SJSA1 (cell line): ENCODE measurements at regions not wholly inside any gene's neighbourhood (a gene's known extent, or its start where the extent isn't known, plus 50 kb on each side); places are given as distances from the start of the nearest gene placed in this dataset.

ENCODE experiments used
- DNase-seq, 2 experiments: peaks; one replicate each; pipeline ENCODE4 v3.0.0-alpha.2; 2015 to 2020; ENCODE audit warnings: low spot score in 2 of 2, low read depth in 1 of 2
- H3K27ac ChIP-seq: fragments of 250-450 bp; sonication (Bioruptor Pico); 2 replicates; pipeline ENCODE4 v1.5.1; 2020; ENCODE audit warnings: mild to moderate bottlenecking, moderate library complexity
- H3K27me3 ChIP-seq: fragments of 250-450 bp; sonication (Bioruptor Pico); replicated peaks from 2 replicates; pipeline ENCODE4 v1.5.1; 2020; ENCODE audit warnings: mild to moderate bottlenecking, moderate library complexity
- H3K36me3 ChIP-seq: fragments of 250-450 bp; sonication (Bioruptor Pico); 2 replicates; pipeline ENCODE4 v1.5.1; 2020; ENCODE audit warnings: mild to moderate bottlenecking
- H3K4me1 ChIP-seq: fragments of 250-450 bp; sonication (Bioruptor Pico); replicated peaks from 2 replicates; pipeline ENCODE4 v1.6.1; 2021; ENCODE audit warnings: mild to moderate bottlenecking
- H3K4me3 ChIP-seq: fragments of 250-450 bp; sonication (Bioruptor Pico); 2 replicates; pipeline ENCODE4 v1.5.1; 2020; ENCODE audit warnings: mild to moderate bottlenecking
- H3K9me3 ChIP-seq: fragments of 250-450 bp; sonication (Bioruptor Pico); replicated peaks from 2 replicates; pipeline ENCODE4 v1.5.1; 2020; ENCODE audit warnings: mild to moderate bottlenecking

DNA sequence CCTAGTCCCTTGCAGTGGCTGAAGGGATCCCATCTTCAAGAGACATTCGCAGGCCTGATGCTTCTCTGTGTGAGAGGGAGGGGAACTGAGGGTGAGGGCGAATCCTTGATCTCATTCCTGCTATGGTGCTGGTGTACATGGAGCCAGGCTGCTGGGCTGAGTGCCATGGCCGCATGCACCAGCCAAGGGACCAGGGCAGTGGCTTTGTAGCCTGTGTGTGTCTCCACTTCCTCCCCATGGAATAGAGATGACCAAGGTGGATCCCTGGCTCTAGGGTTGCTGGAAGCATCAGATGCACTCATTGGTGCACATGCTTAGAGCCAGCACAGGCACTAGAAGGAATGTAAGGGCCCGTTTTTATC lies 195.0 kb downstream of the FOXL1 start:
- H3K4me3 ChIP-seq, result no peak overlapping the region
- peak overlapping the region; percentile 99 for H3K27ac ChIP-seq
- H3K4me1 ChIP-seq, result peaks cover 78% of the 10 kb centered on the region
- H3K9me3 ChIP-seq, result no peaks in the 10 kb centered on the region
- H3K36me3 ChIP-seq, result no peaks in the 10 kb centered on the region
- DNase-seq, result no peak
- no peaks in the 10 kb centered on the region for H3K27me3 ChIP-seq

DNA sequence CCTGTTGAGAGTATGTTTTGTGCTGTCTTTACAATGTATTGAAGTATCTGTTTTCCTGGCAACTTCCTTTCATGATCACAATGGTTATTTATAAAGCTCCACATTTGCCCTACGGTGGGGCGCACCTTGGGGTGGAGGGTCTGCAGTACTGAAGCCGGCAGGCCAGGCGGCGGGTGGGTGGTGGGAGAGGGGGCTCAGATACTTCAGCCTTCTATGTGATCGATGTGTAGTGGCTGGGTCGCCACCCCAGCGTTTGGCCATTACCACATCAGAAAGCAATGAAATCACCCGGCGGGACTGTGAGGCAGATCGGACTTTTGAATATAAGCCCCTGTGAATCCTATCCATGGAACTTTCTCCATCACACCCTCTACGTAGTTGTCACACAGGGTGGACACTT lies 196.6 kb downstream of the FOXL1 start:
- no peaks in the 10 kb centered on the region for H3K9me3 ChIP-seq
- H3K27me3 ChIP-seq, result no peaks in the 10 kb centered on the region
- peaks cover 69% of the 10 kb centered on the region for H3K4me1 ChIP-seq
- peak overlapping the region; percentile 78 for H3K27ac ChIP-seq
- no peaks in the 10 kb centered on the region for H3K36me3 ChIP-seq
- H3K4me3 ChIP-seq, result no peak overlapping the region
- no peak for DNase-seq

DNA sequence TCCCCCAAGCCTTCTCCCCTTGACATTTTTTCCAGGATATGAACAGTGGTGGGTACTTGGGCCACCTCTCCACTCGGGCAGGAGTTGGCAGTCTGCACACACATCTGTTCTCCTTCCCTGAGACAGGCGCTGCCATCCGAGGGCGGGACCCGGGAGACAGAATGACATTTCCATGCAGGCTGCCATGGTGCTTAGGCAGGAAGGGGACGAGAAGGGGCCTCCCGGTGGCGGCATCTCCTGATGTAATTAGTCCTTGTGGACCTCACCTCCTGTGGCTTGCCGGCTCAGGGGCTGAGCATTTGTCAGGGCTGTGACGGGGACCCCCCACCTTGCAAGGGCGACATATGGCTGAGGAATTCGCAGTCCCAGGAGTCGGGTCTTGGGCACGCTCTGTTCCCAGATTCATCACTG lies 197.2 kb downstream of the FOXL1 start:
- peak; percentile 93 to 97 for DNase-seq
- no peaks in the 10 kb centered on the region for H3K36me3 ChIP-seq
- no peaks in the 10 kb centered on the region for H3K9me3 ChIP-seq
- no peak overlapping the region for H3K4me3 ChIP-seq
- H3K4me1 ChIP-seq, result peaks cover 69% of the 10 kb centered on the region
- peak overlapping the region; percentile 78 for H3K27ac ChIP-seq
- no peaks in the 10 kb centered on the region for H3K27me3 ChIP-seq

DNA sequence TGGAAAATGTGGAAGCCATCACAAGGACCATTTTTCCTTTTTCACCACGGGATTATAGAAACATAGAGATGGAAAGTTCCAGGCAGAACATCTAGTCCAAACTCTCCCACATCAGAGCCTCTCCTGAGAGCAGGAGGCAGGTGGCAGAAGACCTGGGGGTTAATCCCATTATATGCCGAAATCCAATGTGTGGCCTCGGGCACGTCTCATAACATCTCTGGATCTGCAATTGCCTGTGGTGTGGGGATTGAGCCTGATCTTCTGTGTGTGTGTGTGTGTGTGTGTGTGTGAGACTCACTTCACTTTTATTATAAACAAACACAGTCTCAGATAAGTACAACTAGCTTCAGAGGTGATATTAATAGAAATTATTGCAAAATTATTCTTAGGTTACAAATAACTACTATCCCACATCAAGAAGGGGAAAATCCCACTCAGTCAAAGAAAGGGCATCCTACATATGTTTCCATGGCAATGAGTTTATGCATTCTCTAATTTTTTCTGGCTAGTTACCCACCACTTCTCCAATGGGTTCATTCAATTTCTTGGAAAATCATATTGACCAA lies 199.1 kb downstream of the FOXL1 start:
- no peaks in the 10 kb centered on the region for H3K27me3 ChIP-seq
- H3K27ac ChIP-seq, result no peak overlapping the region
- no peak for DNase-seq
- H3K4me3 ChIP-seq, result no peak overlapping the region
- no peaks in the 10 kb centered on the region; the same call in 1 of the 2 replicates for H3K9me3 ChIP-seq
- no peaks in the 10 kb centered on the region for H3K36me3 ChIP-seq
- peaks cover 52% of the 10 kb centered on the region for H3K4me1 ChIP-seq

DNA sequence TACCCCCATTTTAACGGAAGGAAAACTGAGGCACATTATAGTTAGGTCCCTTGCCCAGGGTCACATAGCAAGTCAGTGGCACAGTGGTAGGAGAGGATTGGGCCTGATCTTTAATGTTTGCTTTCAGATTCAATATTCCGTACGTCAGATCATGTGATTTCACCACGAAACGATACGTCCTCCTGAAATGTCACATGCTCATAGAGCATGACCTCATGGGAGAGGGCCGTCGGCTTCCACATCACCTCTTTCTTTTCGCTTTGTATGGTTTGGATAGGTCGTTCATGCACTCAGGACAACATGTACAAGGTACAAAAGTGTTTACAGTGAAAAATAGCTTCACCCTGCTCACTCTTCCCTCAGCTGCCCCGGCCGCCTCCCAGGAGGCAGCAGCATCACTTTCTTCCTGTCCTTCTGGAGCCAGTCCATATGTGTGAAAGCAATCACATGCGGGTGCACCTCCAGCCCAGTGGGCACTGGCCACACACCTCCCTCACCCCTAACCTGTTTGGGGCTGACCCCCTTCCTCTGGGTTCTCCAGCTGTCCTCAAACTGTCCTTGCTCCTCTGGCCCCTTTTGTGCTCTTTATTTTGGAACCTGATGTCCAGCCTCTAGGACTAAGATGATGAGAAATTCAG lies 199.9 kb downstream of the FOXL1 start:
- no peak overlapping the region for H3K27ac ChIP-seq
- DNase-seq, result no peak
- no peaks in the 10 kb centered on the region; the same call in 1 of the 2 replicates for H3K9me3 ChIP-seq
- peaks cover 48% of the 10 kb centered on the region for H3K4me1 ChIP-seq
- no peaks in the 10 kb centered on the region for H3K27me3 ChIP-seq
- H3K4me3 ChIP-seq, result no peak overlapping the region
- no peaks in the 10 kb centered on the region for H3K36me3 ChIP-seq

DNA sequence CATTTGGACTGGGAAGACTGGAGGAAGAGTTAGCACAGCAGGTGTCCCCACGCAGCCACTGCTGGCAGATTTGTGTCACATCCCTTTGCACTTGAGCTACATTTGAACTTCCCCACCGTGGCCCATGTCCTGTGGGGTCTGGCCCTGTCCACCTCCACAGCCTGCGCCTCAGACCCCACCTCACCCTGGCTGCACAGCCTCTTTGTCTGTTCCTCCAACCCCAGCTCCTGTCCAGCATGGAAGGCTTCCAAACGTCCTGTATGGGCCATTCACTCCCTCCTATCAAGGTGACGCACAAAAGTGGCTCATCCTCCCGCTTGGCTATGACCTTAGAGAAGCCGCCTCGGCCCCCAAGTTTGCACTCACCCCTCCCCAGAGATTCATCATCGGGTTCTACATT lies 200.6 kb downstream of the FOXL1 start:
- Histone ChIP-seq H3K36me3 (no peaks in the 10 kb centered on the region), H3K4me1 (peaks cover 48% of the 10 kb centered on the region), H3K27me3 (no peaks in the 10 kb centered on the region), H3K4me3 (no peak overlapping the region), H3K27ac (no peak overlapping the region), H3K9me3 (no peaks in the 10 kb centered on the region; the same call in 1 of the 2 replicates)
- DNase-seq, result no peak

DNA sequence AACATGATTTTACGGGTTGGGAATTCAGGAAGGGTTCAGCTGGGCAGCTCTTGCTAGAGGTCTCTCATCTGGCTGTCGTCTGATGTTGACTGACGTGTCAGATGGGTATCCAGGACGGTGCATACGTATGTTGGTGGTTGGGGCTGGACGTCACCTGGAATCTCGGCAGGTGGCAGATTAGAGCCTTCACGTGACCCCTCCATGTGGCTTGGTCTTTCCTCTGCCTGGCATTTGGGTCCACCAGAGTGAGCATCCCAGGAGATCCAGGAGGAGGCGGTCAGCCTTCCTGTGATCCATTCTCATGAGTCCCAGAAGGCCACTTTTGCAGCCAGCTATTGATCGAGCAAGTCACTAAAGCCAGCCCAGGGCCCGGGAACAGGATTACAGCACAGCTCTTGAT lies 202.7 kb downstream of the FOXL1 start:
- Histone ChIP-seq H3K9me3 (no peaks in the 10 kb centered on the region; the same call in 1 of the 2 replicates), H3K4me3 (no peak overlapping the region), H3K27ac (no peak overlapping the region), H3K36me3 (no peaks in the 10 kb centered on the region), H3K27me3 (no peaks in the 10 kb centered on the region), H3K4me1 (peaks cover 31% of the 10 kb centered on the region)
- no peak for DNase-seq

DNA sequence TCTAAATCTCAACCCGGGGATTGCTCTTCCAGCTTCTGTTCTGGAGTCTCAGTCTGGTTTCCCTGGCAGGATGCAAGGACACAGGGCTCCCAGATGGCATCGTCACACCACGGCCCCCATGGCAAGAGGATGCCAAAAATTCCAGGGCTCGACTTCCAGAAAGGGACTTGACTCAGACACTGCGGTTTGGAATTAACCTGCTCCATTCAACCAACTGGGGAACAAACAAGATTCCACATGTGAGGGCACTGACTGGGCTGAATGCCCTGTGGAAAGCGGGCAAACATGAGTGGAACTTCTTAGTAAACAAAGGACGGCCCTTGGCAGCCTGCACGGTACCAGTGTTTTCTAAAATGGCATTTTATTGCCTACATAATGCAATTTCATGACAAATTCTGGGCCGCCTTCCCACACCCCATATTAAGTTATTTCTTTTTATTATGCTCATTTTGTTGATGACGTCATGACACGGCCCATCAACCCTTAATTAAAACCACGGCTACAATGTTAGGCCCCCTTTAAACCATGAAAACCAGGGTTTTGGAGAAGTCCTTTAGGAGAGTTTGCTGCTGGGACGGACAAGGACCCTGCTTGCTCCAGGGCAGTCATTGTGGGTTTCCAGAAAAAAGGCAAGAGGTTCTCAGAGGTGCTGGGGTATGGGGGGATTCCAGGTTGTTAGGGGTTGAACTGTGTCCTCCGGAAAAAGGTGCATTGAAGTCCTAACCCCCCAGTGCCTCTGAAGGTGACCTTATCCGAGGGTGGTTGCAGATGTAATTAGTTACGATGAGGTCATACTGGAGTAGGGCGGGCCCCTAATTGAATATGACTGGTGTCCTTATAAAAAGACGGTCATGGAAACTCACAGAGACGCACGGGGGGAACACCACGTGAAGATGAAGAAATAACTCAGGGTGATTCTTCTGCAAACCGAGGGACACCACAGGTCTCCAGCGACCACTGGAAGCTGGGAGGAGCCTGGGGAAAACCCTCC lies 205.6 kb downstream of the FOXL1 start:
- Histone ChIP-seq H3K4me1 (peaks cover 20% of the 10 kb centered on the region), H3K27ac (no peak overlapping the region), H3K9me3 (no peaks in the 10 kb centered on the region; the same call in 1 of the 2 replicates), H3K27me3 (no peaks in the 10 kb centered on the region), H3K4me3 (no peak overlapping the region), H3K36me3 (no peaks in the 10 kb centered on the region)
- DNase-seq, result peak; percentile 62 to 77

DNA sequence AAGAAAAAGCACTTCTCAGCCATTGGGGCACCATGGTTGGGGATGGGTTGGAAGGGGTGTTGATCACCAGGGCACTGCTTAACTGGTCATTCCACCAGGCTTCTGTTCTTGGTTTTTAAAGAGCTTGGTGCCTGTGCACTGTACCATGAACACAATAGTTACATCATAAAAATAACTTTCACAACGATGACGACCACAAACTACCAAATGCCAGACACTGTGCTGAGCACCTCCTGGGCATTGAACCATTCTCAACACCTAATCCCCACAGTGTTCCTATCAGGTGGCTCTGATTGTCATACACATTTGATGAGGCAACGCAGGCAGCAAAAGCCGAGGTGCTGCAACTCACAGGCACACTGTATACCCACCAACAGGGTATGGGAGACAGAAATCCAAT lies 208.0 kb downstream of the FOXL1 start:
- Histone ChIP-seq H3K9me3 (no peaks in the 10 kb centered on the region), H3K4me3 (no peak overlapping the region), H3K27ac (no peak overlapping the region), H3K4me1 (peaks cover 31% of the 10 kb centered on the region), H3K36me3 (no peaks in the 10 kb centered on the region), H3K27me3 (no peaks in the 10 kb centered on the region)
- DNase-seq, result no peak

DNA sequence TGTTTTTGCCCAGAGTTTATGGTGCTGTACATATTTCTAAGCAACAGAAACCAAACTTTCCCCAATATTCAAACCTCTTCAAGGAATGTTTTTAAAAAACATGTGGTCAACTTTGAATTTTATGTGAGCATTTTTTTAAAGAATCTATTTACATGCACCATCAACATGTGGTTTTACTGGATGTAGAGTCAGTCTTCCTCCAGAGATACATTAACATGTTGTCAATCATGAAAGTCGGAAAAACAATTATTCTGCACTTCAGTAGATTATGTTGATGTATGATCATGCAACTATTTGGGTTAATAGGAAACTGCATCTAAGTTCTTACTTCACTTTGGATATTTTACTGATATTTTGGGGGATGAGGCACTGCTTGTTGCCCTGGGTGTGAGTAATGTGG lies 208.6 kb downstream of the FOXL1 start:
- Histone ChIP-seq H3K27me3 (no peaks in the 10 kb centered on the region), H3K4me1 (peaks cover 31% of the 10 kb centered on the region), H3K4me3 (no peak overlapping the region), H3K9me3 (no peaks in the 10 kb centered on the region), H3K27ac (no peak overlapping the region), H3K36me3 (no peaks in the 10 kb centered on the region)
- no peak for DNase-seq

DNA sequence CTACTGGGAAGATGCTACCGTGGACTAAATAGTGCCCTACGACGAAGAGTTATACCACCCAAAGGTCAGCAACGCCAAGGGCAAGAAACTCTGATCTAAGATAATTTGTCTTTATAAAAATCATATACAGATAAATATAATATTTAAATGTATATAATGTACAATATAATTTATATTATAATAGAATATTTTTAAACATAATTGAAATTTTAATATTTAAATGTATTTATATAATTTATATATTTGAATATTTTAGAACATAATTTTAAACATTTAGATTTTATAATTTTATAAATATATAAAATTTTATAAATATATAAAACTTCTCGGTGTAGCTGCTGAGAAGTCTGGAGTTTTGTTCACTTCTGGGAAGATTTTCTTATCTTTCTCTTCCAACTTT lies 209.2 kb downstream of the FOXL1 start:
- H3K9me3 ChIP-seq, result no peaks in the 10 kb centered on the region
- no peak overlapping the region for H3K27ac ChIP-seq
- peaks cover 31% of the 10 kb centered on the region for H3K4me1 ChIP-seq
- H3K27me3 ChIP-seq, result no peaks in the 10 kb centered on the region
- H3K4me3 ChIP-seq, result no peak overlapping the region
- no peak for DNase-seq
- no peaks in the 10 kb centered on the region for H3K36me3 ChIP-seq

DNA sequence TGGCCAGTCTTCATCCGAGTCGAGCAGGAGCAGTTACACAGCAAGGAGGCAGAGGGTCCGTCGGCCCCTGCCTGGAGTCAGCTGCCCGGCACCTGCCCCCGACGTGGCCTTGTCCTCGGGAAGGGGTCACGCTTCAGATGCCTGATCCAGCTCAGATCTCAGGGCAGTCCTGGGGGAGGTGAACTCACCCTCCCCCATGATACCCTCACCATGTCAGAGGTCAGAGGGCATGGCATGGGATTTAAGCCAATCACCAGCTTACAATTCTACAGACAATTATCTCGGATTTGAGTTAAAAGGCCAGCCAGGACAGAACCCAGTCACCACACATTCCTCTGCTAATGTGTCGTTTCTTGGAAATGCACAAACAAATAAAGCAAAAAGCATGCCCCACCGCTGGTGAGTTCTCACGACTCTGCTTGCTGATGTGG lies 211.3 kb downstream of the FOXL1 start:
- Histone ChIP-seq H3K4me3 (no peak overlapping the region), H3K27ac (peak overlapping the region; percentile 21; the same call in 1 of the 2 replicates), H3K27me3 (no peaks in the 10 kb centered on the region), H3K36me3 (no peaks in the 10 kb centered on the region), H3K9me3 (no peaks in the 10 kb centered on the region), H3K4me1 (peaks cover 22% of the 10 kb centered on the region)
- DNase-seq, result peak in 1 of 2 experiments; percentile 60

DNA sequence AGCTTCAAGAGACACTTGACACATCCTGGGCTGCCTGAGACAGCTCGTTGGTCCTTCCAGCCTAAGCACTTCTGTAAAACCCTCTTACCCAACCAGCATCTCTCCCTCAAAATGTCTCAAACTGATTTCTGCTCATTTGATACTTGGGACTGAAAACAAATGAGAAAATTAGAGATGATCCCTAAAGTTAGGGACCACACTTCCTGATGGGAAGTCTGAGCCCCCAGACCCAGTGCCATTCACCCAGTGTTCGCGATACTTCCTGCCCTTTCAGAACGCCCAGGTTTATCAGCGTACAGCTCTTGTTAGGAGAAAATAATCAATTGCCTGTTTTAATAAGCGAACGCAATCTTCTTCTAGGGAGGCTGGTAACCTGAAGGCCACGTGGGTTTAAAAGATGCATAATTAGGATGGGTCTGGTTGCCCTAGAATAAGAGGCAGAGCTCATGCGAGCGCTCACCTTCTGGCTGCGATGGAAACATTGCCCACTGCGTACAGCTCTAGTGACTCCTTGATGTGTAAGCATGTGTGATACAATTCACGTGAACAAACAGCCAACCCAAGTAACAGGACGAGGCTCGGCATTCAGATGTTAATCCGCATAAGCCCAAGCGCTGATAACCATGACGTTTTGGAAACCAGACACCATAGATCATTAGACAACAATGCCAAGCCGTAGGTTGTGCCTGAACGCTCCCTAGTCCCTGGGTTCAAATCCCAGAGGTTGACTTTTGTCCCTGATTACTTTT lies 213.1 kb downstream of the FOXL1 start:
- no peaks in the 10 kb centered on the region for H3K36me3 ChIP-seq
- no peak for DNase-seq
- H3K4me1 ChIP-seq, result peaks cover 27% of the 10 kb centered on the region
- no peak overlapping the region for H3K27ac ChIP-seq
- H3K27me3 ChIP-seq, result no peaks in the 10 kb centered on the region
- H3K4me3 ChIP-seq, result no peak overlapping the region
- H3K9me3 ChIP-seq, result peaks cover 3% of the 10 kb centered on the region; the same call in 1 of the 2 replicates
